Activated naive CD8-positive, alpha-beta T cell treated with anti-CD3 and anti-CD28 coated beads, Interleukin-2, amount 10 ng/mL, durations not matched to agents 7 days and 5 days (primary cell): ENCODE measurements at regions not wholly inside any gene's neighbourhood (a gene's known extent, or its start where the extent isn't known, plus 50 kb on each side); places are given as distances from the start of the nearest gene placed in this dataset.

ENCODE experiments used
- ATAC-seq: fragments of 150-1000 bp; cut with Tn5 transposase; one replicate; pipeline ENCODE4 v1.10.0; 2021; ENCODE audit warnings: low read depth, moderate library complexity
- POLR2A ChIA-PET: fragments of 350-600 bp; sonication (Branson Sonifier 250); formaldehyde crosslinking; loops from one replicate; lab custom pipeline; 2021; ENCODE audit warnings: antibody characterized with exemption; lab: Charles Lee
- DNase-seq: peaks from one replicate; pipeline ENCODE4 v3.0.0; 2021
- H3K27ac Mint-ChIP-seq: one replicate; pipeline ENCODE4 v1.8.0; 2022; ENCODE audit warnings: mild to moderate bottlenecking, mixed read lengths
- H3K27me3 Mint-ChIP-seq: one replicate; pipeline ENCODE4 v1.8.0; 2022; ENCODE audit warnings: mild to moderate bottlenecking, moderate library complexity, mixed read lengths
- H3K36me3 Mint-ChIP-seq: one replicate; pipeline ENCODE4 v1.8.0; 2021; ENCODE audit warnings: mild to moderate bottlenecking, mixed read lengths
- H3K4me1 Mint-ChIP-seq: one replicate; pipeline ENCODE4 v1.8.0; 2021; ENCODE audit warnings: mixed read lengths
- H3K4me3 Mint-ChIP-seq: one replicate; pipeline ENCODE4 v1.8.0; 2022; ENCODE audit warnings: mild to moderate bottlenecking, moderate library complexity, mixed read lengths
- H3K9me3 Mint-ChIP-seq: one replicate; pipeline ENCODE4 v1.8.0; 2021; ENCODE audit warnings: mixed read lengths

- H3K4me3 Mint-ChIP-seq, result no peak overlapping the region
- H3K9me3 Mint-ChIP-seq, result no peaks in the 10 kb centered on the region
- H3K27ac Mint-ChIP-seq, result no peak overlapping the region
- no peaks in the 10 kb centered on the region for H3K36me3 Mint-ChIP-seq
- H3K27me3 Mint-ChIP-seq, result no peaks in the 10 kb centered on the region
- ATAC-seq, result no peak
- H3K4me1 Mint-ChIP-seq, result no peaks in the 10 kb centered on the region
- POLR2A ChIA-PET, result no interaction called here
- no peak for DNase-seq
These were observed 279.8 kb downstream of the ARRDC4 start for GRCh38 chr15:98240303-98240702.

- Mint-ChIP-seq H3K9me3 (no peaks in the 10 kb centered on the region), H3K27me3 (no peaks in the 10 kb centered on the region), H3K27ac (no peak overlapping the region), H3K4me3 (no peak overlapping the region), H3K4me1 (no peaks in the 10 kb centered on the region), H3K36me3 (no peaks in the 10 kb centered on the region)
- ATAC-seq (no peak), DNase-seq (no peak)
- POLR2A ChIA-PET, result no interaction called here
These were observed 280.6 kb downstream of the ARRDC4 start for GRCh38 chr15:98241032-98241554.

- H3K9me3 Mint-ChIP-seq, result peaks cover 3% of the 10 kb centered on the region
These were observed 296.8 kb downstream of the ARRDC4 start for GRCh38 chr15:98257290-98257689.

GRCh38 chr15:98263787-98264186 lies 303.3 kb downstream of the ARRDC4 start:
- no peak overlapping the region for H3K27ac Mint-ChIP-seq
- H3K4me1 Mint-ChIP-seq, result no peaks in the 10 kb centered on the region
- no peaks in the 10 kb centered on the region for H3K27me3 Mint-ChIP-seq
- POLR2A ChIA-PET, result no interaction called here
- H3K9me3 Mint-ChIP-seq, result peaks cover 3% of the 10 kb centered on the region
- ATAC-seq, result no peak
- no peak for DNase-seq
- no peak overlapping the region for H3K4me3 Mint-ChIP-seq
- no peaks in the 10 kb centered on the region for H3K36me3 Mint-ChIP-seq

More at GRCh38 chr15:98257290-98257689, 296.8 kb downstream of the ARRDC4 start:
- no peak overlapping the region for H3K27ac Mint-ChIP-seq
- no peaks in the 10 kb centered on the region for H3K36me3 Mint-ChIP-seq
- no peaks in the 10 kb centered on the region for H3K4me1 Mint-ChIP-seq
- ATAC-seq (no peak), DNase-seq (no peak)
- no peaks in the 10 kb centered on the region for H3K27me3 Mint-ChIP-seq
- POLR2A ChIA-PET, result no interaction called here
- H3K4me3 Mint-ChIP-seq, result no peak overlapping the region

GRCh38 chr15:98266295-98266694 lies 305.8 kb downstream of the ARRDC4 start:
- no peaks in the 10 kb centered on the region for H3K4me1 Mint-ChIP-seq
- DNase-seq (no peak), ATAC-seq (no peak)
- no peaks in the 10 kb centered on the region for H3K27me3 Mint-ChIP-seq
- no peak overlapping the region for H3K4me3 Mint-ChIP-seq
- H3K36me3 Mint-ChIP-seq, result no peaks in the 10 kb centered on the region
- POLR2A ChIA-PET, result no interaction called here
- H3K9me3 Mint-ChIP-seq, result peaks cover 5% of the 10 kb centered on the region
- no peak overlapping the region for H3K27ac Mint-ChIP-seq

- Mint-ChIP-seq H3K36me3 (no peaks in the 10 kb centered on the region), H3K27me3 (no peaks in the 10 kb centered on the region)
These were observed 307.7 kb downstream of the ARRDC4 start for GRCh38 chr15:98268163-98268562.

DNA sequence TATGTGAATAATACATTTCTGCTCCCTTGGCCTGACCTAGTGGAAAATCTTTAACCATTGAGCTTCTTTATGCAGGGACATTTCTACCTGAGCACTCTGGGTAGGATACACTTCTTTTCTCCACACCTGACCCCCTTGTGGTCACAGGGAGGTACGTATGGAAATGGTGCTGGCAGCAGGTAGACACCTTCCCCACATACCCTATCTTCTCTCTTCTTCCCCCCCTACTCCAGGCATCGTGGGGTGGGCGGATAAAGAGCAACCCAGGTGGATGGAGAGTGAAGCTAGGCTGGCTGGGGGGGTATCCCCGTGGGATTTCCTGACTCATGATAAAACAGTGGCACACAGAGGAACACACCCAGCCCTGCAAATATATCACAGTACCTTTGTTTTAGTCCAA lies 312.1 kb downstream of the ARRDC4 start:
- POLR2A ChIA-PET, result no interaction called here
- Mint-ChIP-seq H3K4me3 (no peak overlapping the region), H3K36me3 (no peaks in the 10 kb centered on the region), H3K27ac (no peak overlapping the region), H3K27me3 (no peaks in the 10 kb centered on the region), H3K9me3 (peaks cover 2% of the 10 kb centered on the region), H3K4me1 (no peaks in the 10 kb centered on the region)
- ATAC-seq (no peak), DNase-seq (no peak)

More at GRCh38 chr15:98268163-98268562, 307.7 kb downstream of the ARRDC4 start:
- Mint-ChIP-seq H3K4me1 (no peaks in the 10 kb centered on the region), H3K4me3 (no peak overlapping the region), H3K27ac (no peak overlapping the region), H3K9me3 (peaks cover 5% of the 10 kb centered on the region)
- POLR2A ChIA-PET, result no interaction called here
- DNase-seq (no peak), ATAC-seq (no peak)

DNA sequence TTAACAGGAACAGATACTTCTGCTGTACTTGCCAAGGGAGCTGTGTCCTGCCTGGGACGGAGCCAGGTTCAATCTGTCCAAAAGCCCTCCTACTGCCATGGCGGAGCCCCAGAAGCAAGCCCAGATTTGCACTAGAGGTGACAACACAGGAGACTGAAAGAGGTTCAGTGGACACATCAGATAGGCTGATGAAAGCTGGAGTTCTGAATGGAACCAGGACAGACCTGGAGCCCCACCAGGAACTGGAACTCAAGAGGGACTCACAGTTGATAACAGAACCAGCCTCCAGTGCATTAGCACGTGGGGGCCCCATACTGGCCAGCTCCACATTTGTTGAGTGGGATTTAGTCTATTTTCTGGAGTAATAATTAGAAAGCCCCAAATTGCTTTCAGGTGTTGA lies 315.5 kb downstream of the ARRDC4 start:
- Mint-ChIP-seq H3K9me3 (no peaks in the 10 kb centered on the region), H3K4me1 (no peaks in the 10 kb centered on the region), H3K4me3 (no peak overlapping the region), H3K27ac (no peak overlapping the region), H3K36me3 (no peaks in the 10 kb centered on the region), H3K27me3 (no peaks in the 10 kb centered on the region)
- ATAC-seq, result no peak
- DNase-seq, result no peak
- POLR2A ChIA-PET, result no interaction called here

GRCh38 chr15:98277602-98278001 lies 317.1 kb downstream of the ARRDC4 start:
- Mint-ChIP-seq H3K27ac (no peak overlapping the region), H3K9me3 (no peaks in the 10 kb centered on the region), H3K4me3 (no peak overlapping the region), H3K4me1 (no peaks in the 10 kb centered on the region), H3K36me3 (no peaks in the 10 kb centered on the region), H3K27me3 (peaks cover 2% of the 10 kb centered on the region)
- POLR2A ChIA-PET, result no interaction called here
- no peak for ATAC-seq
- no peak for DNase-seq

DNA sequence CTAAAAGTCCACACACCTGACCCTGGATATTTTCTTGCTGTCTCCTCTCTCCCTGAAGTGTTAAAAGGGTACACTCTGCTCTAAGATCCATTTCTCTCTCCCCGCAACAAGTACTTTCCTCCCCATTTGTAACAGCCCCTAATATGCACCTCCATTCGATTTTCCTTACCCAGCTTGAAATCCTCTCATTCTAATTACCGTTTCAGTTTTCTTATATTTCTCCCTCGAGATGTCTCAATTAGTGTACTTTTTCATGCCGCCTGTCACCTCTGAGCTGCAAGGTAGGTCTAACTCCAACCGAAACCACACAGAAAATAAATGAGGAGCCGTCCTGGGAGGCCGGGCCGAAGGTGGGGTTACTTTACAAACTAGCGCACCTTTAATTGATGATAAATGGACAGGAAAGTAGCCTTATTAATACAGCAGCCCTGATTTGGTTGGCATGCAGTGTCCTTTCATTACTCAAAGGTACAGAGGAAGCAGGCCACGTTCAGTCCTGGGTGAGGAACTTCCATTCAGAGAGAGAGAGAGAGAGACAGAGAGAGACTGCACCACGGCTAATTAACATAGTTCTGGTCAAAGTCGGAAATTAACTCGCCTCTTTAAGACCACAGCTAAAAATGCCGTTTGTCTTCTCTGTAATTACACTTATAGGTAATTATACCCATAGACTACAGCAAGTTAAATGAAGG lies 319.9 kb downstream of the ARRDC4 start:
- POLR2A ChIA-PET, result no interaction called here
- no peaks in the 10 kb centered on the region for H3K9me3 Mint-ChIP-seq
- no peak for ATAC-seq
- no peak overlapping the region for H3K4me3 Mint-ChIP-seq
- H3K27me3 Mint-ChIP-seq, result peaks cover 2% of the 10 kb centered on the region
- no peak for DNase-seq
- no peak overlapping the region for H3K27ac Mint-ChIP-seq
- H3K36me3 Mint-ChIP-seq, result no peaks in the 10 kb centered on the region
- no peaks in the 10 kb centered on the region for H3K4me1 Mint-ChIP-seq

GRCh38 chr15:98281130-98281529 lies 320.6 kb downstream of the ARRDC4 start:
- no peaks in the 10 kb centered on the region for H3K4me1 Mint-ChIP-seq
- H3K36me3 Mint-ChIP-seq, result no peaks in the 10 kb centered on the region
- no peak overlapping the region for H3K4me3 Mint-ChIP-seq
- POLR2A ChIA-PET, result no interaction called here
- DNase-seq, result no peak
- peaks cover 2% of the 10 kb centered on the region for H3K27me3 Mint-ChIP-seq
- ATAC-seq, result no peak
- no peak overlapping the region for H3K27ac Mint-ChIP-seq
- H3K9me3 Mint-ChIP-seq, result no peaks in the 10 kb centered on the region

DNA sequence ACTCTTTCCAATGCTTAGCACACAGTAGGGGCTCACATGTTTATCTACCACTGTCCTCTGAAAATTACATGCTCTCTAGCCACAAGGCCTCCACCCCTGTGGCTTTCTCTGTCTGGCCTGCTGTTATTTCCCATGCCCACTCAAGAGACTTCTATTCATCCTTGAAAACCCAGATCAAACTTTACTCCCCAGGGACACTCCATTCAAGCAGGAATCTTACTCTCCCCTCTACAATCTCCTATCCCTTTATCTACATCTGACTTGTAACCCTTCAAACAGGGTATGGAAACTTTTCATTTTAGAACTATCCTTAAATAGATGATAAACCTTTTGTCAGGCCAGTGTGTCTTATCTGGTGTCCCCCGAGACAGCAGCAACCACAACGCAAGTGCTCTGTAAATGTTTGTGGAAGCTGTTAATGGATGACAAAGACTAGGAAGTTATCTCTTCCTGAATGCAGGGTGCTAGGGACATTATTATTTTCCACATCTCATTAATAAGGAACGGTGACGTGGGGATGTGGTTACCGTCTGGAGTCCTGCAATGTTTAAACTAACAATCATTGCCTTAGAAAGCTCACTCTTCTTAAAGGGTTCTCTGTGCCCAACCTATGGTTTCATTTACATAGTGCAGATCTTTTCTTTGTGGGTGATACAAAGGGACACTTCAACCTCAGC lies 322.3 kb downstream of the ARRDC4 start:
- POLR2A ChIA-PET, result no interaction called here
- no peak overlapping the region for H3K27ac Mint-ChIP-seq
- DNase-seq (no peak), ATAC-seq (no peak)
- no peaks in the 10 kb centered on the region for H3K9me3 Mint-ChIP-seq
- H3K4me3 Mint-ChIP-seq, result no peak overlapping the region
- H3K36me3 Mint-ChIP-seq, result no peaks in the 10 kb centered on the region
- H3K4me1 Mint-ChIP-seq, result no peaks in the 10 kb centered on the region
- peaks cover 2% of the 10 kb centered on the region for H3K27me3 Mint-ChIP-seq

DNA sequence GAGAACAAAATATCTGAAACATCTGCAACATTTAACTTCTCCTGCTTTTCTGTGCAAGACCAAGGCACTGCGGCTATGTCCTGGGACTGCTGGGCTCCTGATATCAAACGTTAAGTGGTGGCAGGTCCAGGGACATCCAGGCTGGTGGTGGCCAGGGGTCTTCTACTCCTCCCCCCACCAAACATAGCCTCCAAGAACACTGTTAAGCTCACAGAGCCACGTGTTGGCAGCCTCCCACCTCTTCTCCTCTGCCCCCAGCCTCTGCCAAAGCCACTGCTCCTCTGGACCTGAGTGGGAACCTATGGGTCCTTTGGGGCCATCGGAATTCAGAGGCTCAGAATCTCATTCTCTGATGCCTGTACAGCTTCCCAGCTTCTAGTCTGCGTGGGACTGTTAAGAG lies 325.7 kb downstream of the ARRDC4 start:
- no peaks in the 10 kb centered on the region for H3K36me3 Mint-ChIP-seq
- H3K27ac Mint-ChIP-seq, result no peak overlapping the region
- ATAC-seq (no peak), DNase-seq (no peak)
- H3K4me3 Mint-ChIP-seq, result no peak overlapping the region
- no peaks in the 10 kb centered on the region for H3K4me1 Mint-ChIP-seq
- POLR2A ChIA-PET, result no interaction called here
- no peaks in the 10 kb centered on the region for H3K9me3 Mint-ChIP-seq
- peaks cover 2% of the 10 kb centered on the region for H3K27me3 Mint-ChIP-seq

DNA sequence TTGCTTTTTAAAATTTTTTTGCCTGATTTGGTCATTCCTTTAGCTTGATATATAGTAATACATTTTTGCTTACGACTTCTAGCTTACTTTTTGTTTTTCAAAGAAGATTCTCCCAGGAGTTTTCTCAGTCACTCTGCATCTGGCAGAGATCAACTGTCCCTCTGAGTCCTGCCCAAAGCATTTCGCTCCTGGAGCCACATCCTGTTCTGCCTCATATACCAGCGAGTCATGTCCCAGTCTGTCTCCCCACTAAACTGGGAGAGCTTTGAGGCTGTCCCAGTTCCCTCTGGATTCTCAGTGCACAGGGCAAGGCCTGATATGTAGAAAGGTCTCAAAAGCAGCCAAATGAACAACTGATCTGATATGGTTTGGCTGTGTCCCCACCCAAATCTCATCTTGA lies 326.3 kb downstream of the ARRDC4 start:
- POLR2A ChIA-PET, result no interaction called here
- H3K9me3 Mint-ChIP-seq, result no peaks in the 10 kb centered on the region

More for the DNA sequence above, 326.3 kb downstream of the ARRDC4 start:
- H3K36me3 Mint-ChIP-seq, result no peaks in the 10 kb centered on the region
- DNase-seq (no peak), ATAC-seq (no peak)
- H3K4me1 Mint-ChIP-seq, result no peaks in the 10 kb centered on the region
- H3K4me3 Mint-ChIP-seq, result no peak overlapping the region
- H3K27me3 Mint-ChIP-seq, result peaks cover 2% of the 10 kb centered on the region
- H3K27ac Mint-ChIP-seq, result no peak overlapping the region
